ENCODE measurements at regions not wholly inside any gene's neighbourhood (a gene's known extent, or its start where the extent isn't known, plus 50 kb on each side); places are given as distances from the start of the nearest gene placed in this dataset.

DNA sequence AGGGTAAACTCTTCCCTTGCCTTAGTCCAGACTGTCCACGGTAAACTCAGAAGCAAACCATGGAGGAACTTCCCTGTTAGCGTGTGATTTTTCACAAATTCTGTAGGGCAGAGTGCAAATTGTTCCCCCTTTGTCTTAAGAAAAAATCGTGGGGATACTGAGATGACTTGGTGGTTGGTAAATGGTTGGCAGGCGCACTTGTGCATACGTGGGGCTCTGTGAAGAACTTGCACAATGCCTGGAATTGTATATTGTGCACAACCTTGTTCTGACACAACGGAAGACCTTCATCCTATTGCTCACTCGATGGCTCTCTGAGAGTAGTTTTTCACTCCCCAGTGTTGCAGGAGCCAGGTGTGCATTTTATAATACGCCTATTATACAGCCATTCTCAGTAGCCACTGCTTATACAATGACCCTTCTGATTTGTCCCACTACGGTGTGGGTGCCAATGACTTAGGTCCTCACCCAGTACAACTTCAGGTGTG is 150.0 kb downstream of the SPRY1 start (continued):
- TF ChIP-seq, protein P1, sequence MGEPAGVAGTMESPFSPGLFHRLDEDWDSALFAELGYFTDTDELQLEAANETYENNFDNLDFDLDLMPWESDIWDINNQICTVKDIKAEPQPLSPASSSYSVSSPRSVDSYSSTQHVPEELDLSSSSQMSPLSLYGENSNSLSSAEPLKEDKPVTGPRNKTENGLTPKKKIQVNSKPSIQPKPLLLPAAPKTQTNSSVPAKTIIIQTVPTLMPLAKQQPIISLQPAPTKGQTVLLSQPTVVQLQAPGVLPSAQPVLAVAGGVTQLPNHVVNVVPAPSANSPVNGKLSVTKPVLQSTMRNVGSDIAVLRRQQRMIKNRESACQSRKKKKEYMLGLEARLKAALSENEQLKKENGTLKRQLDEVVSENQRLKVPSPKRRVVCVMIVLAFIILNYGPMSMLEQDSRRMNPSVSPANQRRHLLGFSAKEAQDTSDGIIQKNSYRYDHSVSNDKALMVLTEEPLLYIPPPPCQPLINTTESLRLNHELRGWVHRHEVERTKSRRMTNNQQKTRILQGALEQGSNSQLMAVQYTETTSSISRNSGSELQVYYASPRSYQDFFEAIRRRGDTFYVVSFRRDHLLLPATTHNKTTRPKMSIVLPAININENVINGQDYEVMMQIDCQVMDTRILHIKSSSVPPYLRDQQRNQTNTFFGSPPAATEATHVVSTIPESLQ (CRISPR knock-in tag; IDR thresholded peaks at IDR 0.05) = no peak
- TF ChIP-seq, protein P2, sequence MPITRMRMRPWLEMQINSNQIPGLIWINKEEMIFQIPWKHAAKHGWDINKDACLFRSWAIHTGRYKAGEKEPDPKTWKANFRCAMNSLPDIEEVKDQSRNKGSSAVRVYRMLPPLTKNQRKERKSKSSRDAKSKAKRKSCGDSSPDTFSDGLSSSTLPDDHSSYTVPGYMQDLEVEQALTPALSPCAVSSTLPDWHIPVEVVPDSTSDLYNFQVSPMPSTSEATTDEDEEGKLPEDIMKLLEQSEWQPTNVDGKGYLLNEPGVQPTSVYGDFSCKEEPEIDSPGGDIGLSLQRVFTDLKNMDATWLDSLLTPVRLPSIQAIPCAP (CRISPR knock-in tag; IDR thresholded peaks at IDR 0.05) = no peak
- TF ChIP-seq, protein P3, sequence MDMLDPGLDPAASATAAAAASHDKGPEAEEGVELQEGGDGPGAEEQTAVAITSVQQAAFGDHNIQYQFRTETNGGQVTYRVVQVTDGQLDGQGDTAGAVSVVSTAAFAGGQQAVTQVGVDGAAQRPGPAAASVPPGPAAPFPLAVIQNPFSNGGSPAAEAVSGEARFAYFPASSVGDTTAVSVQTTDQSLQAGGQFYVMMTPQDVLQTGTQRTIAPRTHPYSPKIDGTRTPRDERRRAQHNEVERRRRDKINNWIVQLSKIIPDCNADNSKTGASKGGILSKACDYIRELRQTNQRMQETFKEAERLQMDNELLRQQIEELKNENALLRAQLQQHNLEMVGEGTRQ (CRISPR knock-in tag; IDR thresholded peaks at IDR 0.05) = no peak
- TF ChIP-seq, protein P4, sequence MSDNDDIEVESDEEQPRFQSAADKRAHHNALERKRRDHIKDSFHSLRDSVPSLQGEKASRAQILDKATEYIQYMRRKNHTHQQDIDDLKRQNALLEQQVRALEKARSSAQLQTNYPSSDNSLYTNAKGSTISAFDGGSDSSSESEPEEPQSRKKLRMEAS (CRISPR knock-in tag; IDR thresholded peaks at IDR 0.05) = no peak
- no peak for TF ChIP-seq ZNF396 (CRISPR knock-in tag; IDR thresholded peaks at IDR 0.05; ENCODE audit: borderline replicate concordance)
- no peak for TF ChIP-seq RORB (CRISPR knock-in tag; IDR thresholded peaks at IDR 0.05)
- TF ChIP-seq NFATC4 (CRISPR knock-in tag; IDR thresholded peaks at IDR 0.05) = no peak
- no peak for TF ChIP-seq JUN (CRISPR knock-in tag; IDR thresholded peaks at IDR 0.05)
- TF ChIP-seq, protein P5, sequence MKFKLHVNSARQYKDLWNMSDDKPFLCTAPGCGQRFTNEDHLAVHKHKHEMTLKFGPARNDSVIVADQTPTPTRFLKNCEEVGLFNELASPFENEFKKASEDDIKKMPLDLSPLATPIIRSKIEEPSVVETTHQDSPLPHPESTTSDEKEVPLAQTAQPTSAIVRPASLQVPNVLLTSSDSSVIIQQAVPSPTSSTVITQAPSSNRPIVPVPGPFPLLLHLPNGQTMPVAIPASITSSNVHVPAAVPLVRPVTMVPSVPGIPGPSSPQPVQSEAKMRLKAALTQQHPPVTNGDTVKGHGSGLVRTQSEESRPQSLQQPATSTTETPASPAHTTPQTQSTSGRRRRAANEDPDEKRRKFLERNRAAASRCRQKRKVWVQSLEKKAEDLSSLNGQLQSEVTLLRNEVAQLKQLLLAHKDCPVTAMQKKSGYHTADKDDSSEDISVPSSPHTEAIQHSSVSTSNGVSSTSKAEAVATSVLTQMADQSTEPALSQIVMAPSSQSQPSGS (CRISPR knock-in tag; IDR thresholded peaks at IDR 0.05; ENCODE audit: borderline replicate concordance, low read depth) = no peak
- TF ChIP-seq, protein P6, sequence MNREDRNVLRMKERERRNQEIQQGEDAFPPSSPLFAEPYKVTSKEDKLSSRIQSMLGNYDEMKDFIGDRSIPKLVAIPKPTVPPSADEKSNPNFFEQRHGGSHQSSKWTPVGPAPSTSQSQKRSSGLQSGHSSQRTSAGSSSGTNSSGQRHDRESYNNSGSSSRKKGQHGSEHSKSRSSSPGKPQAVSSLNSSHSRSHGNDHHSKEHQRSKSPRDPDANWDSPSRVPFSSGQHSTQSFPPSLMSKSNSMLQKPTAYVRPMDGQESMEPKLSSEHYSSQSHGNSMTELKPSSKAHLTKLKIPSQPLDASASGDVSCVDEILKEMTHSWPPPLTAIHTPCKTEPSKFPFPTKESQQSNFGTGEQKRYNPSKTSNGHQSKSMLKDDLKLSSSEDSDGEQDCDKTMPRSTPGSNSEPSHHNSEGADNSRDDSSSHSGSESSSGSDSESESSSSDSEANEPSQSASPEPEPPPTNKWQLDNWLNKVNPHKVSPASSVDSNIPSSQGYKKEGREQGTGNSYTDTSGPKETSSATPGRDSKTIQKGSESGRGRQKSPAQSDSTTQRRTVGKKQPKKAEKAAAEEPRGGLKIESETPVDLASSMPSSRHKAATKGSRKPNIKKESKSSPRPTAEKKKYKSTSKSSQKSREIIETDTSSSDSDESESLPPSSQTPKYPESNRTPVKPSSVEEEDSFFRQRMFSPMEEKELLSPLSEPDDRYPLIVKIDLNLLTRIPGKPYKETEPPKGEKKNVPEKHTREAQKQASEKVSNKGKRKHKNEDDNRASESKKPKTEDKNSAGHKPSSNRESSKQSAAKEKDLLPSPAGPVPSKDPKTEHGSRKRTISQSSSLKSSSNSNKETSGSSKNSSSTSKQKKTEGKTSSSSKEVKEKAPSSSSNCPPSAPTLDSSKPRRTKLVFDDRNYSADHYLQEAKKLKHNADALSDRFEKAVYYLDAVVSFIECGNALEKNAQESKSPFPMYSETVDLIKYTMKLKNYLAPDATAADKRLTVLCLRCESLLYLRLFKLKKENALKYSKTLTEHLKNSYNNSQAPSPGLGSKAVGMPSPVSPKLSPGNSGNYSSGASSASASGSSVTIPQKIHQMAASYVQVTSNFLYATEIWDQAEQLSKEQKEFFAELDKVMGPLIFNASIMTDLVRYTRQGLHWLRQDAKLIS (CRISPR knock-in tag; IDR thresholded peaks at IDR 0.05; ENCODE audit: borderline replicate concordance) = no peak
- TF ChIP-seq SMAD4 (CRISPR knock-in tag; IDR thresholded peaks at IDR 0.05) = no peak
- TF ChIP-seq, protein P7, sequence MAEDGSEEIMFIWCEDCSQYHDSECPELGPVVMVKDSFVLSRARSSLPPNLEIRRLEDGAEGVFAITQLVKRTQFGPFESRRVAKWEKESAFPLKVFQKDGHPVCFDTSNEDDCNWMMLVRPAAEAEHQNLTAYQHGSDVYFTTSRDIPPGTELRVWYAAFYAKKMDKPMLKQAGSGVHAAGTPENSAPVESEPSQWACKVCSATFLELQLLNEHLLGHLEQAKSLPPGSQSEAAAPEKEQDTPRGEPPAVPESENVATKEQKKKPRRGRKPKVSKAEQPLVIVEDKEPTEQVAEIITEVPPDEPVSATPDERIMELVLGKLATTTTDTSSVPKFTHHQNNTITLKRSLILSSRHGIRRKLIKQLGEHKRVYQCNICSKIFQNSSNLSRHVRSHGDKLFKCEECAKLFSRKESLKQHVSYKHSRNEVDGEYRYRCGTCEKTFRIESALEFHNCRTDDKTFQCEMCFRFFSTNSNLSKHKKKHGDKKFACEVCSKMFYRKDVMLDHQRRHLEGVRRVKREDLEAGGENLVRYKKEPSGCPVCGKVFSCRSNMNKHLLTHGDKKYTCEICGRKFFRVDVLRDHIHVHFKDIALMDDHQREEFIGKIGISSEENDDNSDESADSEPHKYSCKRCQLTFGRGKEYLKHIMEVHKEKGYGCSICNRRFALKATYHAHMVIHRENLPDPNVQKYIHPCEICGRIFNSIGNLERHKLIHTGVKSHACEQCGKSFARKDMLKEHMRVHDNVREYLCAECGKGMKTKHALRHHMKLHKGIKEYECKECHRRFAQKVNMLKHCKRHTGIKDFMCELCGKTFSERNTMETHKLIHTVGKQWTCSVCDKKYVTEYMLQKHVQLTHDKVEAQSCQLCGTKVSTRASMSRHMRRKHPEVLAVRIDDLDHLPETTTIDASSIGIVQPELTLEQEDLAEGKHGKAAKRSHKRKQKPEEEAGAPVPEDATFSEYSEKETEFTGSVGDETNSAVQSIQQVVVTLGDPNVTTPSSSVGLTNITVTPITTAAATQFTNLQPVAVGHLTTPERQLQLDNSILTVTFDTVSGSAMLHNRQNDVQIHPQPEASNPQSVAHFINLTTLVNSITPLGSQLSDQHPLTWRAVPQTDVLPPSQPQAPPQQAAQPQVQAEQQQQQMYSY (CRISPR knock-in tag; IDR thresholded peaks at IDR 0.05) = no peak
- TF ChIP-seq, protein P8, sequence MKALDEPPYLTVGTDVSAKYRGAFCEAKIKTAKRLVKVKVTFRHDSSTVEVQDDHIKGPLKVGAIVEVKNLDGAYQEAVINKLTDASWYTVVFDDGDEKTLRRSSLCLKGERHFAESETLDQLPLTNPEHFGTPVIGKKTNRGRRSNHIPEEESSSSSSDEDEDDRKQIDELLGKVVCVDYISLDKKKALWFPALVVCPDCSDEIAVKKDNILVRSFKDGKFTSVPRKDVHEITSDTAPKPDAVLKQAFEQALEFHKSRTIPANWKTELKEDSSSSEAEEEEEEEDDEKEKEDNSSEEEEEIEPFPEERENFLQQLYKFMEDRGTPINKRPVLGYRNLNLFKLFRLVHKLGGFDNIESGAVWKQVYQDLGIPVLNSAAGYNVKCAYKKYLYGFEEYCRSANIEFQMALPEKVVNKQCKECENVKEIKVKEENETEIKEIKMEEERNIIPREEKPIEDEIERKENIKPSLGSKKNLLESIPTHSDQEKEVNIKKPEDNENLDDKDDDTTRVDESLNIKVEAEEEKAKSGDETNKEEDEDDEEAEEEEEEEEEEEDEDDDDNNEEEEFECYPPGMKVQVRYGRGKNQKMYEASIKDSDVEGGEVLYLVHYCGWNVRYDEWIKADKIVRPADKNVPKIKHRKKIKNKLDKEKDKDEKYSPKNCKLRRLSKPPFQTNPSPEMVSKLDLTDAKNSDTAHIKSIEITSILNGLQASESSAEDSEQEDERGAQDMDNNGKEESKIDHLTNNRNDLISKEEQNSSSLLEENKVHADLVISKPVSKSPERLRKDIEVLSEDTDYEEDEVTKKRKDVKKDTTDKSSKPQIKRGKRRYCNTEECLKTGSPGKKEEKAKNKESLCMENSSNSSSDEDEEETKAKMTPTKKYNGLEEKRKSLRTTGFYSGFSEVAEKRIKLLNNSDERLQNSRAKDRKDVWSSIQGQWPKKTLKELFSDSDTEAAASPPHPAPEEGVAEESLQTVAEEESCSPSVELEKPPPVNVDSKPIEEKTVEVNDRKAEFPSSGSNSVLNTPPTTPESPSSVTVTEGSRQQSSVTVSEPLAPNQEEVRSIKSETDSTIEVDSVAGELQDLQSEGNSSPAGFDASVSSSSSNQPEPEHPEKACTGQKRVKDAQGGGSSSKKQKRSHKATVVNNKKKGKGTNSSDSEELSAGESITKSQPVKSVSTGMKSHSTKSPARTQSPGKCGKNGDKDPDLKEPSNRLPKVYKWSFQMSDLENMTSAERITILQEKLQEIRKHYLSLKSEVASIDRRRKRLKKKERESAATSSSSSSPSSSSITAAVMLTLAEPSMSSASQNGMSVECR (CRISPR knock-in tag; IDR thresholded peaks at IDR 0.05; ENCODE audit: borderline replicate concordance) = no peak

Data from WTC11 (cell line).